Fibroblast of the conjunctiva (primary cell): ENCODE measurements at regions not wholly inside any gene's neighbourhood (a gene's known extent, or its start where the extent isn't known, plus 50 kb on each side); places are given as distances from the start of the nearest gene placed in this dataset.
"Not testable (repeated sequence)": the region's sequence is repeated elsewhere in the genome, so short reads cannot be mapped to it uniquely, and the experiment has no call there.

Source experiments
- DNase-seq: peaks from one replicate; pipeline ENCODE4 v3.0.0-alpha.2; 2010; ENCODE audit warnings: low read depth

DNA sequence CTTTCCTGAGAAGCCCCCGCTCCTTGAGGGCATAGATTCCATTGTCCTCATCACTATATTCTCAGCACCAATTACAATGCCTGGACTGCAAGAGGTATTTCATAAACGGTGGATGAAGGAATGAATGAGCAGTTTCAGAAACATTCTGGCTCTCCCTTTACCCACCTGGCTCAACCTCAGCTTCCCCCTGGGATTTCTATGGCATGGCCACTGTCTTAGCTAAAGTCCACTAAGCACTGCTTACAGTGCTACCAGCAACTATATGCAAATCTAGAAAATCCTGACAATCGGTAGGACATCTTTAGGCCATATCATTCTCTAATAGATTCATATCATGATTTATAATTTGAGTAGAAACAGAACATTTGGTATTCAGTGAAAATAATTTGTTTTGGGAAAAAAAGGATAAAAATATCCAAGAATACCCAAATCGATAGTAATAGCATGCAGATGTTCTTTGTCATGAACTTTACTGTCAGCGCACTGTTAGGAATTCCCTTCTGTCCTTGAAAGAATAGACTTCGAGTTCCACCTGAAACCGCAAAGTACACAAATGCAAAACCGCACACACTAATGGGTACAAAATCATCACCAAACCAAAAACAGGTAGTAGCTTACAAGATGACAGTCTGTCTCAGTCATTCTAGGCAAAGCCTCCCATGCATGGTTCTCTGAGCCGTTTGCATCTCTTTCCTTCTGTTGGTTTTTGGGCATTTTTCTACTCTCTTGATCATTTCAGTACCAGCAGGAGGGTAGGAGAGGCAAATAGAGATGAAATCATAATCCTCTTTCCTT lies 303.6 kb upstream of the ID2 start:
- DNase-seq: no peak

- DNase-seq: no peak
These were observed 302.7 kb upstream of the ID2 start for GRCh38 chr2:8379128-8379527.

- DNase-seq: no peak
These were observed 302.3 kb upstream of the ID2 start for GRCh38 chr2:8379549-8379948.

DNA sequence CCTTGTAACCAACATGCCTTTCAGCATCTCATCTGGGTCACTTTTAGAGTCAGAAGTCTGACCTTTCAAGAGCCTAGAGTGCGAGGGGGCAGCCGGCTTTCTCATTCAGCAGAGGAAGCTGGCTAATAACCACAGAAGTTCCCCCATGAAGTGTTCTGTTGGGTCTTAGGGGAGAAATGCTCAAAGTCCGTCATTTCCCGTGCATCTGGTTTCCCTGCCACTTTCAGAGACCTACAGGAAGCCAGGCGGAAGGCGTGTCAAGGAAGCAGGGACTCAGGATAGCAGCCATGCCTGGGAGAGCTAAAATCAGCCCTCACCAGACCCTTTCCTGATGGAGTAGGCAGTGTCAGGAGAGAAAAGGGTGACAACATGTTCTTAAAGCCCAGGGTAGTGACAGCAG lies 301.8 kb upstream of the ID2 start:
- DNase-seq: no peak

- DNase-seq: no peak
These were observed 301.3 kb upstream of the ID2 start for GRCh38 chr2:8380566-8380965.

- DNase-seq: no peak
These were observed 299.4 kb upstream of the ID2 start for GRCh38 chr2:8382485-8382884.

GRCh38 chr2:8386748-8387147 lies 295.1 kb upstream of the ID2 start:
- DNase-seq: not testable (repeated sequence)

GRCh38 chr2:8388781-8389180 lies 293.1 kb upstream of the ID2 start:
- no peak for DNase-seq

DNA sequence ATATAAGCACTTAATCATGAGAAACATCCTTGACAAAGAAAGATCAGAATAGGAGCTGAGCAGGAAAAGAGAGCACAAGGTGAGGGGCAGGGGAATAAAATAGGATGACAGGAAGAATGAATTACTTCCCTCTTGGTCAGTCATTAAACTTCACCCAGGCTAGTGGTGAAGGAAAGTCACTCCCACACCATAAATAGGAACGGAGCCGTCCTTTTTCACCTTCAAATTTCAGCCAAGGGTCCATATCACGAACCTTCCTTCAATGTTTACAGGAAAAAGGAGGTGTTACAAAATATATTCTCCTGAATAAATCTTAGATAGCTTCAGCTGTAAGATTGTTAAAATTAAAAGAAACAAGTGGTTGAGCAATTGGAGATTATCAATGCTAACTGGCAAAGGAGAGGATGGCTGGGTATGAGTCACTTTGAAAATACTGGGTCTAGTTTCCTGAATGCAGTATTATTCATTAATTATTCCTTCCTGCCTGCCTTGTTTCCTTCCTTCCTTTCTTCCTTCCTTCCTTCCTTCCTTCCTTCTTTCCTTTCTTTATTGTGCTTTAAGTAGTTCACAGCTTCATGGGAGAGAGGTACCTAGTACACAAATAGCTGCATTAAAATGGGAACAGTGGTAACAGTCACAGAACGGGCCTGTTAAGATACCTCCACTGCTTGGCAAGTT lies 292.3 kb upstream of the ID2 start:
- DNase-seq: no peak

GRCh38 chr2:8391126-8391525 lies 290.7 kb upstream of the ID2 start:
- DNase-seq: no peak

- DNase-seq: no peak
These were observed 290.3 kb upstream of the ID2 start for GRCh38 chr2:8391584-8391983.

DNA sequence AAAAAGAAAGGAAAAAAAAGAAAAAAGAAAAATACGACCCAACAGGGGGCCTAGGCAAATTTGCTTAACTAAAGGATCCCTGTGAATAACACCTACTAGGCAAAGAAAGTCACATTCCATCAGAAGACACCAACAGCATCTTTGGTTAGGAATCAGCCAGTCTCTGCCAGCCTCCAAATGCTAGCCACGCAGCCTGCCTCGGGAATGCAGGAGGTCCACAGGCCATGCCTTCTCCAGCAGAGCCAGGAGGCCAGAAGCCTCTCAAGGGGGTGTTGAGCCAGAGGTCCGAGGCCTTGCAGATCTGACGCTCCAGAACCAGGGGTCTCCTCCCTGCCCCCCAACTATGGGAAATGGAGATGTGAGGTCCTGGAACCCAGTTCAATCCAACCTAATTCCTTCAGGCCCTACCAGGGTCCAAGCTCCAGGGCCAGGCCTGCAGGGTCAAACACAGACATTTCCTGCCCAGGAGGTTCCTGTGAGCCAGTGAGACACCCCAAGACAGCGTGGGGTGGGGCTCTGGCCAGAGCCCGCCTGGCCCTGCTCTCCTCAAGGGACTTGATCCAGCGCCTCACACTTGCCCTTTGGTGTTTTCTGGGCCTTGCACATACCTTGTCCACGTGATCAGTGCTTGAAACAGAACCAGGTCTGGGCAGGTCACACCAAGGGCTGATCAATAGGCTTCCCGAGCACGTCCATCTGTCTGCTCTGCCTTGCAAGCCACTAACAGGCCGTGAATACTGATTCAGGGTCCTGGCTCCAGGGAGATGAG lies 289.6 kb upstream of the ID2 start:
- DNase-seq: no peak

- no peak for DNase-seq
These were observed 288.4 kb upstream of the ID2 start for GRCh38 chr2:8393506-8393905.

- no peak for DNase-seq
These were observed 287.7 kb upstream of the ID2 start for GRCh38 chr2:8394131-8394530.

GRCh38 chr2:8394569-8395359 lies 287.1 kb upstream of the ID2 start:
- no peak for DNase-seq

GRCh38 chr2:8395718-8396117 lies 286.1 kb upstream of the ID2 start:
- DNase-seq: no peak

GRCh38 chr2:8398040-8398668 lies 283.7 kb upstream of the ID2 start:
- DNase-seq: no peak

- DNase-seq: no peak
These were observed 282.1 kb upstream of the ID2 start for GRCh38 chr2:8399731-8400130.

DNA sequence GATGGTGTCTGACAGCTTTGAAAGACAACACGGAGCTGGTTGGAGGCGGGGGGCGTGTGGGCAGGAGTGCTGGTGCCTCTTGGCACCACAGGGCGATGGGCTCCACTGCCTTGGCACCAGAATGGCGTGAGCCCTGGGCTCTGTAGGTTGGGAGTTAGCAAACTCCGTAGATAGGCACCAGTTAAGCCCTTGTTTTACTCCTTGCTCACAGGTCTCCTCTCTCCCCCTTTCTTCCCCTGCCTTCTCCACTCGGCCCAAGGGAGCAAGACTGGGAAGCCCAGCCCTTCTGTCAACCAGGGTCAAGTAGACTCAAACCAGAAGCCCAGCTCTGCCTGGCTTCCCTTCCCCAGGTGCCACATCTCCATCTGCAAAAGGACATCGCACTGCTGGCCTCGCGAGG lies 281.7 kb upstream of the ID2 start:
- no peak for DNase-seq

DNA sequence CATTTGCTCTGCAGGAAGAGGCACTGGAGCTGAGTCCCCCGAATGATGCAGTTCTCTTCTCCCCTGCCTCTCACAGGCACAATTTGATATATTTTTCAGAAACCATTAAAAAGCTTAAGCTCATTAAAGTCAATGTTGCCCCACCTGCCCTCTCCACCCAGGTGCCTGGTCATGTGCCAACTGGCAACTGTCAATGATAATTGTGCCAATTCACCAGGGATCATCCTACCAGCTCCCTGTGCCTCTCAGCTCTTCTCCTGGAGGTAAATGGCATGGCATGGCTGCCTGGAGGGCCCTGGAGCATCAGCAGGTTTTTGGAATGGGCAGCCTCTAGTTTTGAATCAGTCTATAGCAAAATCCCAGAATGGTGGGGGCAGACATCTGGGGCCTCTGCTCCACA lies 279.6 kb upstream of the ID2 start:
- no peak for DNase-seq

DNA sequence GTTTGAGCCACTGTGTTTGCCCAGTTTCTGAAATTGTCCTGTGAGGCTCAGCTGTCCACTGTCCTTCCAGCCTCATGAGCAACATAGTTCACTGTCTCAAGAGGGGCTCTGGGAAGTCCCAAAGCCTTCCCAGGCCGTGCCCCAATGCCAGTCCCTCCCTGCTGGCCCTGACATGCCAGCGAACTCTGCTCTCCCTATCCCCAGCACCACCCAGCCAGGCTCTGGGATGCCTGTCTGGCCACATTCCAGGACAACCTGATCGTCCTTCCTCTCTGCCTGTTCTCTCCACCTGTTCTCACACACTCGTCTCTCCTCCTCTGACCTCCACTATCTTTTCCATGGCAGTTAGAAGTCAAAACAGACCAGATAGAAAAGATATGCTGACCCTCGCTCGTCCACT lies 278.0 kb upstream of the ID2 start:
- no peak for DNase-seq

DNA sequence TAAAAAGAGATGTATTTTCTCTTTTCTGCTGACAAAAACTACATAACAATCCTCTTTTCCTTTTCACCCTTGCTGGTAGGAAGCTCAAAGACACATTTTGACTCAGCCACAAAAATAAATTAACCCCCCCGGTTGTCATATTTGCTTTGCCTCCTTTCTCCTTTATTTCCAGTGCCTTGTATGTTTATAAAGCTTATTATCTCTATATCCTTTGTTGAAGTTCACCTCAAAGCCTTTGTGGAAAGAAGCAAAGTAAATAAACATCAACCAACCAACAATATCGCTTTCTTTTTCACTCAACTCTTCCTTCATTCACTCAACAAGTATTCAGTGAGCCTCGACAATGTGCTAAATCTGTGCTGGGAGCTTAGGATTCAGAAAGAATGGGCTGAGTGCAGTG lies 276.5 kb upstream of the ID2 start:
- no peak for DNase-seq
